GM19372 (cell line): ENCODE measurements at regions not wholly inside any gene's neighbourhood (a gene's known extent, or its start where the extent isn't known, plus 50 kb on each side); places are given as distances from the start of the nearest gene placed in this dataset.
A peak's percentile ranks its signal among the peaks of the same experiment; 100 is the strongest.

Experiments used
- ATAC-seq: cut with Tn5 transposase; IDR thresholded peaks from one replicate; pipeline ENCODE4 v1.9.1; 2021; ENCODE audit warnings: mild to moderate bottlenecking, low read depth, moderate library complexity; ENCODE audit not compliant: unreplicated experiment

DNA sequence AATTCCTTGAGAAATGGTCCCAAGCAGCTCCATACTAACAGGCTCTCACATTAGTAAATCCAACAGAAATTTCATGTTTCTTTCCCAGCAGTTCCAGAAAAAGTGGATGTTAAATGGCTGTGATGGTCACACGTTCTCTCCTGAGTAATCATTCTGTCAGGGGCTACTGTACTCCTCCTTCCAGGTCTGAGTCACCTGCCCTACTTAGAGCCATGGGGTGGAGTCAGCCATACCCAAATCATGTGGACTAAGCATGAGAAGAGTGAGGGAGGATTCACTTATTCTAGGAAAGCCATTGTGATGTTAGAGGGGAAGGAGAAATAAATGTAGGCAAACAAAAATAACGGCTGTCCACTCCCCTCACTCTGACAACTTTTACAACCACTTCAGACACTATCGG, 547.2 kb downstream of the CSNK1G3 start:
- ATAC-seq = no peak

GRCh38 chr5:124057724-124058231, 545.8 kb downstream of the CSNK1G3 start:
- no peak for ATAC-seq

DNA sequence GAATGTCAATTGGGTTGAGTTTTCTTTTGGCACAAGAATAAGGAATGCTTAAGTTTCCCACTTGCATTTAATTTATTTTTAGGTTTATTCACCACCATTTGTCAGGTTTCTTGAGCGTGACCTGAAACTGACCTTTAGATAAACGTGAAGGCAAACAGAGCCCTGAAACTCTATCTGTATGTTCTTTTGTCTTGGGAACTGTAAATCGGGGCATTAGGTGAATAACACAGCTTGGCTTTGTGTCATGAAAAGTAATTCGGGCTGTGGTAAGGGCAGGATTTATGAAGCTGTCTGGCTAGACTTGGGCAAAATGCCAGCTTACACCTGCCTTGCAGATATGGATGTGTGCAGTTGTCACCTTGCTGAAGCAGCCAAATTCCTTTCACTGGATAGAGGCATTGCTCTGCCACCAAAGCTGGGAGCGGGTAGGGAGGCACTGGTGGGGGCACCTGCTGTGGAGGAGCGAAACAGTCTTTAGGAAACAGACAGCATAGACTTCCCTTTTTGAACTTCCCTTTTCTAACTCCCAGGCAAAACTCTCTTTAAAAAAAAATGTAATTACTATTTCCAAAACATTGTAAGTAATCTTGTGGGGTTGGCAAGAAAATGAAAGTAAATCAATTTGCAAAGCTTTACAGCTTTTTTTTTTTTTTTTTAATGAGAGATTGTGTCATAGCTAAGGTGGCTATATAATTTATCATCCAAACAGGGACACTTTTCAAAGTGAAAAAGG, 545.2 kb downstream of the CSNK1G3 start:
- ATAC-seq = no peak

- peak; percentile 59 for ATAC-seq
Observed at GRCh38 chr5:124056326-124056990, 544.5 kb downstream of the CSNK1G3 start.

DNA sequence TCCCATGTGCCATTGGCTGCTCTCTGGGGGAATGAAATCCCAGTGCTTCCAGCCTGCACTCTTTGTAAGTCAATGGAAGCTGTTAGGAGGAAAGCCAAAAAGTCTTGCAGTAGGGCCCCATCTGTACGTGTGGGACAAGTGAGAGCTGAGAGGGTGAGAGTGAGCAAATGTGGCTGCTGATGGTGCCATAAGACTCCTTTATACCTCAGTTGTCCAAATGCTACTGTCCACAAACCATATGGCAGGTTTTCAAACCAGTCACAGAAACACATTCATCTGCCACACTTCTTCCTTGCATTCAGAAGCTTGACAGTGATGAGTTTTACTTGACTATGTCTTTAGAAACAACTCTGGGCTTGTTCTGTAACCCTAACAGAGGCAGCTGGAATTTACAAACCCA, 543.8 kb downstream of the CSNK1G3 start:
- no peak for ATAC-seq

DNA sequence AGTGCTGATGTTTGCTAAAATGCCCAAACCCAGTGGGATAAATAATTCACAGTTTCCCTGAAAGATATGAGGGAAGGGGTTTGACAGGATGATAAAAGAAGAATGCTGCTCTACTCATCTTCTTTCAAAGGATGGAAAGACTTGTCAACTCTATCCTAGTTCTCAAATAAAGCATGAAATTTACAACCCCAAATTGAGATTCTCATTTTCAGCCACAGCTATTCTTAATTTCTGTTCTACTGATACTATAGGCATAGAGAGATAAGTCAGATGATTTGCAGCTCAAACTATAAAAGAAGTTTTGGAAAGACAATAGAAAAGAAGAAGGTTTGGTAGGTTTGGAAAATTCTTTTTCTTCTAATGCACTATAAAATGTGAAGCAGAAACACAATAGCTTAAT, 542.6 kb downstream of the CSNK1G3 start:
- peak; percentile 46 for ATAC-seq

- ATAC-seq = no peak
Observed at GRCh38 chr5:124053340-124053739, 541.4 kb downstream of the CSNK1G3 start.

DNA sequence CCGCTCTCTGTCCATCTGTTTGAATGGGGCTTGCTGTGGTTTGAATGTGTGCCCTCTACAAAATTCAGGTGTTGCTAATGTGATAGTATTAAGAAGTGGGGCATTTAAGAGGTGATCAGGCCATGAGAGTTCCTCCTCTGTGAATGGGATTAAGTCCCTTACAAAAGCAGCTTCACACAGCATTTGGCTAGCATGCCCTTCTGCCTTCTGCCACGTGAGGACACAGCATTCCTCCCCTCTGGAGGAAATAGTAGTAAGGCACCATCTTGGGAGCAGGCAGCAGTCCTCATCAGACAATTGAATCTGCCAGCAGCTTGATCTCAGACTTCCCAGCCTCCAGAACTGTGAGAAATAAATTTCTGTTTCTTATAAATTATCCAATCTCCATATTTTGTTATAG, 540.2 kb downstream of the CSNK1G3 start:
- ATAC-seq = no peak

DNA sequence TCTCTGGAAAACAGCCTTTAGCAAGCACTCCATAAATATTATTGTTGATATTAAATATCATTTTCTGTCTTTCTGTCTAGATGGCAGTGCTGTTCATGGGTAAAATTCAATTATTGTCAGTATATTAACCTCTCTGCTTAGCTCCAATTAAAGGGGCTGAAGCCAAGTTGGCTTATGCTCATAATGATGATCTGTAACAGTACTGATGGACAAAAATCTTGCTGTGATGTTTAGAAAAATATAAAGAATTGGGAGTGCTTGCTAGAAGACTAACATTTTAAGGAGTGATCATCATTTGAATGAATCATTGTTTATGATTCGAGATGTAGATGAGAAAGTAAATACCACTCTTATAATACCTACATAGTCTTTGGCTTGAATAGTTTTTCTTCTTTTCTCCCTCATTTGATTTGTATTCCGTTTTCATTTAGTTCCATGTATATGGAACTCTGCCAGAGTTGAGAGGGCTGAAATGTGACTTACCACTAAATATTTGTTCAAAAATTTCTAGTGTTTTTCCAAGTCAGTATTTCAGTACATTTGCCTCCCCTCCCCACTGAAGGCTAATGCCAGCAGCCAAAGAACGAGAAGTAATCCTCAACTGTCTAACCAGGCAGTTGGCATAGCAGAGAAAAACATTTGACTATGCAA, 538.3 kb downstream of the CSNK1G3 start:
- no peak for ATAC-seq

- no peak for ATAC-seq
Observed at GRCh38 chr5:124045412-124045811, 533.4 kb downstream of the CSNK1G3 start.

DNA sequence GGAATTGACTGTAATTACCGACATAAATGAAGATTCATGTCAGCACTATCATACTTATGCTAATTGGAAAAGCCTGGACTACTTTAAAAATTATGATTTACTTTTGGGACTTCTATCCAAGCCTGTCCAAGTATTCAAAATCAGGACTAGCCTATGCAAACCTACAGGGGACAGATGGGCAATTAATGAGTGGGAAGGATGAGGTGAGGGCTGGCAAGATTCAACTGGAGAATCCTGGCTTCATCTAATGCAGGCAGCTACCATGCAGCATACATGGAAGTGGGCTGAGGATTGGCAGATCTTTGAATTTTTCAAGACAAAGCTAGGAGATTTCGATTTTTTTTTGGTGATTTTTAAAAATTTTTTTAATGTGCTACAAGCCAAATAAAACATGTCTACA, 532.6 kb downstream of the CSNK1G3 start:
- no peak for ATAC-seq

DNA sequence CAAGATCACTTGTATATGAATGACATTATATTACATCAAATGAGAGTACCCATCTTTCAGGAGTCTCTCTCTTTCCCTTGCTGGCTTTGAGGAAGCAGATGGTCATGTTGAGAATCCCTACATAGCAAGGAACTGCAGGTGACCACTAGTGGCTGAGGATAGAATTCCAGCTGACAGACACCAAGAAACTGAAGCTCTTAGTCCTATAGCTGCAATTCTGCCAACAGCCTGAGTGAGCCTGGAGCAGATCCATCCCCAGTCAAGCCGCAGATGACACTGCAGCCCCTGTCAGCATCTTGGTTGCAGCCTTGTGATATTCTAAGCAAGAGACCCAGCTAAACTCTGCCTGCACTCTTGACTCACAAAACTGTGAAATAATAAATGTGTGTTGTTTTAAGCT, 531.5 kb downstream of the CSNK1G3 start:
- no peak for ATAC-seq

- ATAC-seq = no peak
Observed at GRCh38 chr5:124040799-124041198, 528.8 kb downstream of the CSNK1G3 start.

- ATAC-seq = no peak
Observed at GRCh38 chr5:124039410-124039809, 527.4 kb downstream of the CSNK1G3 start.

GRCh38 chr5:124036786-124037185, 524.8 kb downstream of the CSNK1G3 start:
- ATAC-seq = no peak

DNA sequence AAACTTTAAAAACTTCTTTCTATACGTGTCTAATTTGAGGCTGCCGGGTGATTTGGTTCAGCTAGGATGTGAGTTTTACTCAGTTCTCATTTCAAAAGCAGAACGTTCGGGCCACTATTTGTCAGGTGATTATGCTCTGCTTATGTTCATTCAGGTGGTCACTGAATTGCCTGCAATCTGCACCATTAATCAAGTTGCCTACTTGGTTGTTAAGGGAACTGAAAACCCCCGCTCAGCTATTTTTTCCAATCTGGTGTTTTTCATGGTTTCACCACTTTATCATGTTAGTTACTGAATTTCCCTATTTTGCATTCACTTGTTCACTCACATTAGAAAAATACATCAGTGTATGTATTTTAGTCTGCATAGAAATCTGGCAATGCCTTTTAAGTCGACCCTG, 523.0 kb downstream of the CSNK1G3 start:
- peak; percentile 98 for ATAC-seq

DNA sequence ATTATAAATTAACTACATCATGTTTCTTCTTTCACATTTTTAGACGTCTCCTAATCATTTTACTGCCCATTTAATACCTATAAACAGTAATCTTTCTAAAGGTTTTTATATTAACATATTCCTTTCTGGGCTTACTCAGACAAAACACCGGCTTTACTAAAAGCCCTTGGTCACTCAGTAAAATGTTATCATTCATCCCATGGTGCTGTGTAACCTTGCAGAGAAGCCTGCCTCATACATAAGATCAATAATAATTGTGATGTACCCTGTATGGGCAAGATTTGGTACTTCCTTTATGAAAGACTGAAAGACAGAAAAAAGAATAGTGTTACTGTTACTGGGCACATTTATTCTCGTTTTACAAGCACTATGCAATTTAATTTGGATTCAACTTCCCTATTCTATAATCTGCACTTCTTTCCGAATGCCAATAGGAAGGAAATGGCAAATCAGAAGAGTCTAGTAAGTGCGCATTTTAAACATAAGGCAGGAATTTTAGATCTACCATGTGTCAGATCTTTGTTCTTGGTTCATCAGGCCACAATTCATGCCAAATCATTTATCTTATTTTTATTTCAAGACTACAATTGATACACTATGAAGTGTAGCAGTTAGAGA, 522.2 kb downstream of the CSNK1G3 start:
- no peak for ATAC-seq

DNA sequence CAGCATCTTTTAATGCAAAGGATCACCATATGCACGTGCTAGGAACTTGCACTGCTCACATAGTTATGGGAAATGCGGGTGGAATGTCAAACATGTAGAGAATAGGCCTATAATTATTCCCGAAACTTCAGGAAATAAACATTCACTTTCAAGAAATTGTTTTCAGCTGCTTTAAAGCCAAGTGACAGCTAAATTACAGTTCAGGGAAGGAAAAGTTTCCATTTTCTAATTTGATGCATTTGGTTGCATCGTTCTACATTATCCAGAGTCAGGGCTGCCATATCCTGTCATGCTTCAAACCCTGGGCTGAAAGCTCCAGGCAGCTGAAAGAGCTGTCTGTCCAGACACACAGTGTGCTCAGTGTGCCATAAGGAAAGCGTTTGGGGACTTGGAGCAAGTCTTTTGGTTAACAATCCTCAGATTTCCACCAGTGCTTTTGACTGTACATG, 518.1 kb downstream of the CSNK1G3 start:
- no peak for ATAC-seq

- ATAC-seq = no peak
Observed at GRCh38 chr5:124027441-124027840, 515.5 kb downstream of the CSNK1G3 start.

DNA sequence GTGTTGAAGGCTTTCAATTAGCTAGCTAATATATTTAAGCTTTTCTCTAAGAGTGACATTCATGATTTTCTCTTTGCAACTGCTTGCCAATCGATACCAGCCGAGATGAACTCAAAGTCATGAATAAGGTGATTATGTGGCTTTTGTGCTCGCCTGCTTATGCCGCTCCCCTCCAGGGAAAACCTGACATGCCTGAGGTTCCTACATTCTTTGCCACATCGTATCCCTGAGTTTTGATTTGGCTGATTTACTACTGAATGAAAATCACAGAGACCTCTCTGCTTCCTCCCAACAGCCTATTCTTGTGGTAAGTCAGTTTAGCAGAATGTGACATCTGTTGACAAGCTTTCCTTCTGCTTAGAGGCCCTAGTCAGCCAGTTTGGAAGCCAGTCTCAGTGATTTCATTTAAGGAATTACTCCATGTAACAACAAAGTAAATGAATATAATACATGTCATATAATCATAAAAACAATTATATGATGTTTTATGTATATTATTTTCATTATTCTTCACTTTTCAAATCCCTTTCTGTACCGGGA, 513.4 kb downstream of the CSNK1G3 start:
- ATAC-seq = no peak

GRCh38 chr5:124022966-124023365, 511.0 kb downstream of the CSNK1G3 start:
- ATAC-seq = no peak
